ENCODE measurements at regions not wholly inside any gene's neighbourhood (a gene's known extent, or its start where the extent isn't known, plus 50 kb on each side); places are given as distances from the start of the nearest gene placed in this dataset.

GRCh38 chr9:1269533-1270315 is 219.6 kb downstream of the DMRT2 start:
- TF ChIP-seq, protein P1, sequence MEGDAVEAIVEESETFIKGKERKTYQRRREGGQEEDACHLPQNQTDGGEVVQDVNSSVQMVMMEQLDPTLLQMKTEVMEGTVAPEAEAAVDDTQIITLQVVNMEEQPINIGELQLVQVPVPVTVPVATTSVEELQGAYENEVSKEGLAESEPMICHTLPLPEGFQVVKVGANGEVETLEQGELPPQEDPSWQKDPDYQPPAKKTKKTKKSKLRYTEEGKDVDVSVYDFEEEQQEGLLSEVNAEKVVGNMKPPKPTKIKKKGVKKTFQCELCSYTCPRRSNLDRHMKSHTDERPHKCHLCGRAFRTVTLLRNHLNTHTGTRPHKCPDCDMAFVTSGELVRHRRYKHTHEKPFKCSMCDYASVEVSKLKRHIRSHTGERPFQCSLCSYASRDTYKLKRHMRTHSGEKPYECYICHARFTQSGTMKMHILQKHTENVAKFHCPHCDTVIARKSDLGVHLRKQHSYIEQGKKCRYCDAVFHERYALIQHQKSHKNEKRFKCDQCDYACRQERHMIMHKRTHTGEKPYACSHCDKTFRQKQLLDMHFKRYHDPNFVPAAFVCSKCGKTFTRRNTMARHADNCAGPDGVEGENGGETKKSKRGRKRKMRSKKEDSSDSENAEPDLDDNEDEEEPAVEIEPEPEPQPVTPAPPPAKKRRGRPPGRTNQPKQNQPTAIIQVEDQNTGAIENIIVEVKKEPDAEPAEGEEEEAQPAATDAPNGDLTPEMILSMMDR (conservative IDR thresholded peaks at IDR 0.05; ENCODE audit: low read length): no peak
- no peak for TF ChIP-seq EZH2phosphoT487 (IDR thresholded peaks at IDR 0.05; ENCODE audit: borderline replicate concordance, low read depth, low read length)

Data from OCI-LY7 (cell line).